IMR-90 (cell line): ENCODE measurements at regions not wholly inside any gene's neighbourhood (a gene's known extent, or its start where the extent isn't known, plus 50 kb on each side); places are given as distances from the start of the nearest gene placed in this dataset.

Experiments used
- ATAC-seq: fragments of 200-7000 bp; cut with Tn5 transposase; 2 replicates; pipeline ENCODE4 v1.9.1; 2020; ENCODE audit warnings: low read depth, mild to moderate bottlenecking, moderate library complexity
- BruUV-seq: library from RNA; stranded (reverse); fragments of 400-500 nt; replicated peaks from 2 replicates; lab custom pipeline; 2021; lab: Mats Ljungman, UMichigan
- CTCF ChIA-PET: fragments of 300-600 bp; formaldehyde crosslinking; extraction: SDS; loops from one replicate; lab custom pipeline; 2021; ENCODE audit warnings: antibody characterized with exemption; lab: Yijun Ruan, JAX
- POLR2A ChIA-PET: fragments of 300-600 bp; sonication (Branson Sonifier 250); formaldehyde crosslinking; loops from one replicate; lab custom pipeline; 2022; ENCODE audit warnings: antibody characterized with exemption; ENCODE audit not compliant: unreplicated experiment; lab: Charles Lee
- DNase-seq: peaks from one replicate; pipeline ENCODE4 v3.0.0; 2013
- H2AFZ ChIP-seq: replicated peaks from 2 replicates; pipeline ENCODE3; 2013; ENCODE audit warnings: low read length, mild to moderate bottlenecking; ENCODE audit not compliant: poor library complexity
- H2AK5ac ChIP-seq: 2 replicates; pipeline ENCODE4 v1.6.1; 2013; ENCODE audit warnings: low read depth, low read length, inconsistent platforms
- H2AK9ac ChIP-seq: replicated peaks from 2 replicates; pipeline ENCODE3; 2013; ENCODE audit warnings: mild to moderate bottlenecking, low read depth, low read length, moderate library complexity; ENCODE audit not compliant: poor library complexity
- H2BK120ac ChIP-seq: 2 replicates; pipeline ENCODE4 v1.6.1; 2013; ENCODE audit warnings: low read depth, low read length, inconsistent platforms
- H2BK15ac ChIP-seq: 3 replicates; pipeline ENCODE4 v1.6.1; 2013; ENCODE audit warnings: low read depth, low read length, inconsistent platforms
- H2BK20ac ChIP-seq: 2 replicates; pipeline ENCODE4 v1.6.1; 2013; ENCODE audit warnings: low read depth, mild to moderate bottlenecking, inconsistent platforms, low read length, moderate library complexity
- H2BK5ac ChIP-seq: 2 replicates; pipeline ENCODE4 v1.6.1; 2013; ENCODE audit warnings: mild to moderate bottlenecking, low read depth, low read length, inconsistent platforms; ENCODE audit not compliant: poor library complexity, severe bottlenecking
- H3K14ac ChIP-seq: replicated peaks from 2 replicates; pipeline ENCODE4 v1.6.1; 2013; ENCODE audit warnings: low read depth, low read length, inconsistent platforms
- H3K18ac ChIP-seq: 2 replicates; pipeline ENCODE4 v1.6.1; 2013; ENCODE audit warnings: low read depth, low read length, control low read depth
- H3K23ac ChIP-seq: 2 replicates; pipeline ENCODE4 v1.6.1; 2013; ENCODE audit warnings: low read depth, low read length, inconsistent platforms
- H3K27ac ChIP-seq: 2 replicates; pipeline ENCODE4 v1.5.1; 2013; ENCODE audit warnings: mild to moderate bottlenecking, control low read depth, low read length; ENCODE audit not compliant: insufficient read depth
- H3K27me3 ChIP-seq: 2 replicates; pipeline ENCODE4 v1.6.1; 2013; ENCODE audit warnings: low read length; ENCODE audit not compliant: control insufficient read depth, insufficient read depth
- H3K36me3 ChIP-seq: 2 replicates; pipeline ENCODE4 v1.6.1; 2013; ENCODE audit warnings: low read length, mixed read lengths; ENCODE audit not compliant: control insufficient read depth, insufficient read depth
- H3K4ac ChIP-seq: 2 replicates; pipeline ENCODE4 v1.6.1; 2013; ENCODE audit warnings: low read depth, low read length, inconsistent platforms
- H3K4me1 ChIP-seq: 2 replicates; pipeline ENCODE4 v1.6.1; 2013; ENCODE audit warnings: low read length, mixed read lengths; ENCODE audit not compliant: control insufficient read depth, insufficient read depth
- H3K4me2 ChIP-seq: 2 replicates; pipeline ENCODE4 v1.6.1; 2013; ENCODE audit warnings: low read depth, mild to moderate bottlenecking, control low read depth, low read length, moderate library complexity
- H3K4me3 ChIP-seq: 2 replicates; pipeline ENCODE4 v1.5.1; 2013; ENCODE audit warnings: low read depth, mild to moderate bottlenecking, control low read depth, low read length, moderate library complexity; ENCODE audit not compliant: insufficient read depth
- H3K56ac ChIP-seq: 2 replicates; pipeline ENCODE4 v1.6.1; 2013; ENCODE audit warnings: low read length, inconsistent platforms; ENCODE audit not compliant: insufficient read depth; ENCODE audit errors: extremely low read depth
- H3K79me1 ChIP-seq, 2 experiments: 2 replicates each; pipeline ENCODE4 v1.6.1; 2013; ENCODE audit warnings: low read length in 2 of 2, inconsistent platforms in 1 of 2, low read depth in 1 of 2
- H3K9ac ChIP-seq: 2 replicates; pipeline ENCODE4 v1.6.1; 2013; ENCODE audit warnings: low read depth, low read length, control low read depth
- H3K9me1 ChIP-seq: 2 replicates; pipeline ENCODE4 v1.6.1; 2013; ENCODE audit warnings: low read length, inconsistent platforms; ENCODE audit not compliant: insufficient read depth
- H3K9me3 ChIP-seq: 2 replicates; pipeline ENCODE4 v1.6.1; 2013; ENCODE audit warnings: low read length; ENCODE audit not compliant: control insufficient read depth, insufficient read depth
- H4K20me1 ChIP-seq: 2 replicates; pipeline ENCODE4 v1.6.1; 2013; ENCODE audit warnings: low read length, inconsistent platforms; ENCODE audit not compliant: insufficient read depth
- H4K5ac ChIP-seq: 2 replicates; pipeline ENCODE4 v1.6.1; 2013; ENCODE audit warnings: mild to moderate bottlenecking, low read depth, low read length, control low read depth
- H4K8ac ChIP-seq, 2 experiments: 2 replicates each; pipeline ENCODE4 v1.6.1; 2013; ENCODE audit warnings: low read depth in 2 of 2, low read length in 2 of 2, control low read depth in 1 of 2, inconsistent platforms in 1 of 2
- H4K91ac ChIP-seq: 2 replicates; pipeline ENCODE4 v1.6.1; 2013; ENCODE audit warnings: low read depth, low read length, inconsistent platforms; ENCODE audit not compliant: insufficient read depth
- MAZ ChIP-seq: IDR thresholded peaks from 2 replicates; pipeline ENCODE4 v1.6.1; 2012; ENCODE audit warnings: low read depth, mild to moderate bottlenecking, low read length, improper control_type of control experiment, moderate library complexity, borderline replicate concordance
- RAD21 ChIP-seq: IDR thresholded peaks from 2 replicates; pipeline ENCODE4 v1.6.1; 2012; ENCODE audit warnings: low read length, improper control_type of control experiment
- dilution Hi-C: fragments of 300-500 bp; cut with HindIII; formaldehyde crosslinking; loops from one replicate; pipeline ENCODE4 v1.14.3; 2018; ENCODE audit warnings: low sequenced_read_pairs; ENCODE audit not compliant: unreplicated experiment
- in situ Hi-C: fragments of 300-500 bp; cut with MboI; formaldehyde crosslinking; loops from 3 replicates; pipeline ENCODE4 v1.14.3; 2019; ENCODE audit warnings: low sequenced_read_pairs, inconsistent platforms, mixed read lengths
- intact Hi-C: fragments of 100-400 bp; cut with micrococcal nuclease; formaldehyde crosslinking; loops from 2 replicates; pipeline ENCODE4 v1.10.0; 2022

DNA sequence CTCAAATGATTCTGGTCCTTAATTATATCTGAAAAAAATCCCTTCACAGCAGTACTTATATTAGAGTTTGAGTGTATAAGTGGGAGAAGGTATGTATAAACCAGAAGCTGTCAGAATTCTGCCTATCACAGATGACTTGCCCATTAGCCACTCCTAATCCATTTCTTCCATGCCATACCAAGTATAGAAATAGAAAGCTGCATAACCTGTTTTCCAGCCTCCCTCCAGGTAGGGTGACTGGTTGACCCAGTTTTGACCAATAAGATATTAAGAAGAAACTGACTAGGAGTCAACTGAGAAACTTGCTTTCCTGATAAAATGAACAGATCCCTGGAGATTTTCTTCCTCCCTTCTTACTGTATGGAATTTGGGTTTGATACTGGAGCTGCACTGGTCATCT lies 112.2 kb upstream of the GRIK2 start:
- Histone ChIP-seq H3K36me3 (no peaks in the 10 kb centered on the region), H2AFZ (no peak overlapping the region)
- POLR2A ChIA-PET, result no interaction called here

More for the DNA sequence above, 112.2 kb upstream of the GRIK2 start:
- Histone ChIP-seq H4K91ac (no peak overlapping the region), H2BK20ac (no peak overlapping the region), H3K27me3 (no peaks in the 10 kb centered on the region), H2BK5ac (no peak overlapping the region), H3K9ac (no peak overlapping the region), H2AK5ac (no peak overlapping the region), H2AK9ac (no peak overlapping the region), H4K8ac (no peak overlapping the region), H3K56ac (no peak overlapping the region), H4K5ac (no peak overlapping the region), H4K20me1 (no peaks in the 10 kb centered on the region), H3K9me3 (peaks cover 10% of the 10 kb centered on the region; the same call in 1 of the 2 replicates), H2BK15ac (no peak overlapping the region), H3K4me2 (no peak overlapping the region), H3K9me1 (no peaks in the 10 kb centered on the region), H3K4me3 (no peak overlapping the region), H3K4me1 (no peaks in the 10 kb centered on the region), H3K18ac (no peak overlapping the region), H2BK120ac (no peak overlapping the region), H3K79me1 (no peaks in the 10 kb centered on the region), H3K14ac (no peak overlapping the region), H3K27ac (no peak overlapping the region), H3K4ac (no peak overlapping the region), H3K23ac (no peak overlapping the region)
- TF ChIP-seq MAZ (no peak), RAD21 (no peak)
- dilution Hi-C loops, result no loop called here
- ATAC-seq (no peak), DNase-seq (no peak)
- in situ Hi-C loops, result no loop called here
- intact Hi-C loops, result no loop called here
- no TSS peak for BruUV-seq
- CTCF ChIA-PET, result no interaction called here
